Effector memory CD8-positive, alpha-beta T cell (primary cell): ENCODE measurements at regions not wholly inside any gene's neighbourhood (a gene's known extent, or its start where the extent isn't known, plus 50 kb on each side); places are given as distances from the start of the nearest gene placed in this dataset.

Experiments used
- ATAC-seq: fragments of 150-1000 bp; cut with Tn5 transposase; replicated peaks from 2 replicates; pipeline ENCODE4 v1.10.0; 2021; ENCODE audit warnings: mild to moderate bottlenecking, moderate library complexity
- DNase-seq, 3 experiments: peaks; one replicate each; pipeline ENCODE4 v3.0.0; 2021
- H3K27ac Mint-ChIP-seq, 2 donors: one replicate each; pipeline ENCODE4 v1.8.0; 2022; ENCODE audit warnings: mild to moderate bottlenecking in 2 of 2, mixed read lengths in 2 of 2, moderate library complexity in 2 of 2
- H3K27me3 Mint-ChIP-seq, 2 donors: one replicate each; pipeline ENCODE4 v1.8.0; 2022; ENCODE audit warnings: mixed read lengths in 2 of 2
- H3K36me3 Mint-ChIP-seq: one replicate; pipeline ENCODE4 v1.8.0; 2022; ENCODE audit warnings: mild to moderate bottlenecking, moderate library complexity, mixed read lengths; ENCODE audit not compliant: insufficient read depth
- H3K4me1 Mint-ChIP-seq, 2 donors: one replicate each; pipeline ENCODE4 v1.8.0; 2022; ENCODE audit warnings: low read depth in 2 of 2, mixed read lengths in 2 of 2
- H3K4me3 Mint-ChIP-seq, 2 donors: one replicate each; pipeline ENCODE4 v1.8.0; 2022; ENCODE audit warnings: mild to moderate bottlenecking in 2 of 2, mixed read lengths in 2 of 2, moderate library complexity in 2 of 2
- H3K9me3 Mint-ChIP-seq, 2 donors: one replicate each; pipeline ENCODE4 v1.8.0; 2022; ENCODE audit warnings: mixed read lengths in 2 of 2

- ATAC-seq (no peak), DNase-seq (no peak)
- Mint-ChIP-seq H3K27ac (no peak overlapping the region), H3K27me3 (peaks cover 50 to 55% of the 10 kb centered on the region in 2 donors), H3K36me3 (no peaks in the 10 kb centered on the region), H3K4me3 (no peak overlapping the region), H3K9me3 (no peaks in the 10 kb centered on the region), H3K4me1 (no peaks in the 10 kb centered on the region)
Measured at GRCh38 chr15:62749036-62749815, 293.3 kb upstream of the TPM1 start.

GRCh38 chr15:62750471-62750870 is 292.1 kb upstream of the TPM1 start:
- no peak for DNase-seq
- H3K27ac Mint-ChIP-seq = no peak overlapping the region

GRCh38 chr15:62752657-62753517 is 289.7 kb upstream of the TPM1 start:
- no peaks in the 10 kb centered on the region for H3K9me3 Mint-ChIP-seq
- peaks cover 35 to 49% of the 10 kb centered on the region in 2 donors for H3K27me3 Mint-ChIP-seq
- H3K4me3 Mint-ChIP-seq = no peak overlapping the region
- no peaks in the 10 kb centered on the region for H3K36me3 Mint-ChIP-seq
- DNase-seq (no peak), ATAC-seq (no peak)
- no peak overlapping the region for H3K27ac Mint-ChIP-seq
- H3K4me1 Mint-ChIP-seq = no peaks in the 10 kb centered on the region

More at GRCh38 chr15:62750471-62750870, 292.1 kb upstream of the TPM1 start:
- H3K4me3 Mint-ChIP-seq = no peak overlapping the region
- peaks cover 51 to 56% of the 10 kb centered on the region in 2 donors for H3K27me3 Mint-ChIP-seq
- H3K4me1 Mint-ChIP-seq = no peaks in the 10 kb centered on the region
- no peaks in the 10 kb centered on the region for H3K9me3 Mint-ChIP-seq
- ATAC-seq = no peak
- H3K36me3 Mint-ChIP-seq = no peaks in the 10 kb centered on the region

- DNase-seq (no peak), ATAC-seq (no peak)
- Mint-ChIP-seq H3K27me3 (peaks cover 27 to 44% of the 10 kb centered on the region in 2 donors), H3K36me3 (no peaks in the 10 kb centered on the region), H3K27ac (no peak overlapping the region), H3K4me1 (no peaks in the 10 kb centered on the region), H3K9me3 (no peaks in the 10 kb centered on the region), H3K4me3 (no peak overlapping the region)
Measured at GRCh38 chr15:62753518-62754221, 288.9 kb upstream of the TPM1 start.

GRCh38 chr15:62756326-62756994 is 286.1 kb upstream of the TPM1 start:
- no peak for DNase-seq
- Mint-ChIP-seq H3K9me3 (no peaks in the 10 kb centered on the region), H3K4me3 (no peak overlapping the region), H3K36me3 (no peaks in the 10 kb centered on the region), H3K27me3 (peaks cover 19 to 31% of the 10 kb centered on the region in 2 donors), H3K4me1 (no peaks in the 10 kb centered on the region), H3K27ac (no peak overlapping the region)
- ATAC-seq = no peak

GRCh38 chr15:62756995-62757360 is 285.6 kb upstream of the TPM1 start:
- peaks cover 14 to 28% of the 10 kb centered on the region in 2 donors for H3K27me3 Mint-ChIP-seq
- ATAC-seq (no peak), DNase-seq (no peak)

GRCh38 chr15:62757535-62757934 is 285.0 kb upstream of the TPM1 start:
- Mint-ChIP-seq H3K4me1 (no peaks in the 10 kb centered on the region), H3K4me3 (no peak overlapping the region), H3K27me3 (peaks cover 10 to 22% of the 10 kb centered on the region in 2 donors), H3K36me3 (no peaks in the 10 kb centered on the region), H3K27ac (no peak overlapping the region), H3K9me3 (no peaks in the 10 kb centered on the region)
- DNase-seq = no peak
- ATAC-seq = no peak

More at GRCh38 chr15:62756995-62757360, 285.6 kb upstream of the TPM1 start:
- Mint-ChIP-seq H3K36me3 (no peaks in the 10 kb centered on the region), H3K27ac (no peak overlapping the region), H3K9me3 (no peaks in the 10 kb centered on the region), H3K4me1 (no peaks in the 10 kb centered on the region), H3K4me3 (no peak overlapping the region)

GRCh38 chr15:62758126-62758951 is 284.2 kb upstream of the TPM1 start:
- no peaks in the 10 kb centered on the region for H3K36me3 Mint-ChIP-seq
- H3K27me3 Mint-ChIP-seq = peaks cover 10 to 14% of the 10 kb centered on the region in 2 donors
- H3K27ac Mint-ChIP-seq = no peak overlapping the region
- no peak overlapping the region for H3K4me3 Mint-ChIP-seq
- ATAC-seq = no peak
- H3K9me3 Mint-ChIP-seq = no peaks in the 10 kb centered on the region
- DNase-seq = no peak
- no peaks in the 10 kb centered on the region for H3K4me1 Mint-ChIP-seq

GRCh38 chr15:62758952-62759349 is 283.6 kb upstream of the TPM1 start:
- H3K9me3 Mint-ChIP-seq = no peaks in the 10 kb centered on the region
- peak overlapping the region in 1 of 2 donors; percentile 38 for H3K27ac Mint-ChIP-seq
- no peak for DNase-seq
- ATAC-seq = no peak
- no peaks in the 10 kb centered on the region for H3K36me3 Mint-ChIP-seq
- H3K4me1 Mint-ChIP-seq = no peaks in the 10 kb centered on the region
- H3K27me3 Mint-ChIP-seq = peaks cover 6 to 8% of the 10 kb centered on the region in 2 donors
- no peak overlapping the region for H3K4me3 Mint-ChIP-seq

GRCh38 chr15:62760538-62760937 is 282.0 kb upstream of the TPM1 start:
- ATAC-seq (no peak), DNase-seq (no peak)
- Mint-ChIP-seq H3K9me3 (no peaks in the 10 kb centered on the region), H3K27me3 (peaks cover 0 to 4% of the 10 kb centered on the region in 2 donors), H3K4me1 (no peaks in the 10 kb centered on the region), H3K4me3 (no peak overlapping the region), H3K27ac (no peak overlapping the region), H3K36me3 (no peaks in the 10 kb centered on the region)

- DNase-seq (no peak), ATAC-seq (no peak)
- H3K9me3 Mint-ChIP-seq = no peaks in the 10 kb centered on the region
Measured at GRCh38 chr15:62765916-62766315, 276.6 kb upstream of the TPM1 start.

GRCh38 chr15:62766599-62766998 is 275.9 kb upstream of the TPM1 start:
- H3K27me3 Mint-ChIP-seq = peaks cover 7 to 8% of the 10 kb centered on the region in 2 donors
- no peaks in the 10 kb centered on the region for H3K36me3 Mint-ChIP-seq
- H3K27ac Mint-ChIP-seq = no peak overlapping the region
- no peak overlapping the region for H3K4me3 Mint-ChIP-seq
- H3K4me1 Mint-ChIP-seq = no peaks in the 10 kb centered on the region
- DNase-seq (no peak), ATAC-seq (no peak)
- H3K9me3 Mint-ChIP-seq = no peaks in the 10 kb centered on the region

More at GRCh38 chr15:62765916-62766315, 276.6 kb upstream of the TPM1 start:
- no peak overlapping the region for H3K4me3 Mint-ChIP-seq
- no peaks in the 10 kb centered on the region for H3K4me1 Mint-ChIP-seq
- no peaks in the 10 kb centered on the region for H3K36me3 Mint-ChIP-seq
- H3K27me3 Mint-ChIP-seq = peaks cover 7 to 8% of the 10 kb centered on the region in 2 donors
- no peak overlapping the region for H3K27ac Mint-ChIP-seq
